T-cell (primary cell): ENCODE measurements at regions not wholly inside any gene's neighbourhood (a gene's known extent, or its start where the extent isn't known, plus 50 kb on each side); places are given as distances from the start of the nearest gene placed in this dataset.

Source experiments
- ATAC-seq, 4 experiments: fragments of 200-7000 bp in 3 of 4; fragments of 150-1000 bp in 1 of 4; cut with Tn5 transposase; replicated peaks in 1 of 4; 1 replicate in 3 of 4; 2 replicates in 1 of 4; pipeline ENCODE4 v1.10.0; 2021; ENCODE audit warnings: moderate library complexity in 3 of 4, mild to moderate bottlenecking in 2 of 4, moderate number of reproducible peaks in 1 of 4
- CTCF ChIA-PET, 2 donors: fragments of 300-600 bp; sonication (Branson Sonifier 250); formaldehyde crosslinking; loops; one replicate each; lab custom pipeline; 2022; ENCODE audit warnings: antibody characterized with exemption in 2 of 2; lab: Charles Lee
- POLR2A ChIA-PET, 2 donors: fragments of 300-600 bp; sonication (Branson Sonifier 250); formaldehyde crosslinking; loops; one replicate each; lab custom pipeline; 2022; ENCODE audit warnings: antibody characterized with exemption in 2 of 2; lab: Charles Lee
- DNase-seq, 35 experiments: peaks; one replicate each; pipeline versions ENCODE4 v3.0.0 to v3.0.0-alpha.2; 2013 to 2023
- H3K27ac ChIP-seq: one replicate; pipeline ENCODE4 v1.5.1; 2013; ENCODE audit warnings: low read length
- H3K27me3 ChIP-seq, 2 experiments: replicated peaks in 1 of 2; 1 replicate in 1 of 2; 2 replicates in 1 of 2; pipeline versions ENCODE4 v1.6.1 to v1.7.0; 2013; ENCODE audit warnings: low read length in 1 of 2, mixed read lengths in 1 of 2; ENCODE audit not compliant: control insufficient read depth in 2 of 2, insufficient read depth in 2 of 2; ENCODE audit errors: extremely low read depth in 1 of 2
- H3K36me3 ChIP-seq, 2 donors: 1 replicate in 1 of 2; 2 replicates in 1 of 2; pipeline versions ENCODE4 v1.6.1 to v1.7.0; 2013; ENCODE audit warnings: low read length in 1 of 2; ENCODE audit not compliant: control insufficient read depth in 2 of 2, insufficient read depth in 1 of 2; ENCODE audit errors: extremely low read depth in 1 of 2
- H3K4me1 ChIP-seq, 2 experiments: 1 replicate in 1 of 2; 2 replicates in 1 of 2; pipeline versions ENCODE4 v1.6.1 to v1.7.0; 2013; ENCODE audit warnings: low read length in 2 of 2, mixed read lengths in 1 of 2; ENCODE audit not compliant: insufficient read depth in 2 of 2, control insufficient read depth in 1 of 2; ENCODE audit errors: extremely low read depth in 1 of 2
- H3K4me3 ChIP-seq, 2 donors: 1 replicate in 1 of 2; 2 replicates in 1 of 2; pipeline versions ENCODE4 v1.5.1 to v1.7.0; 2013; ENCODE audit warnings: mild to moderate bottlenecking in 2 of 2, low read length in 1 of 2, moderate library complexity in 1 of 2; ENCODE audit not compliant: control insufficient read depth in 1 of 2; ENCODE audit errors: extremely low read depth in 1 of 2
- H3K9me3 ChIP-seq: 2 replicates; pipeline ENCODE4 v1.7.0; 2013
- H3K27ac Mint-ChIP-seq, 2 donors: one replicate each; pipeline ENCODE4 v1.8.0; 2020 to 2021; ENCODE audit warnings: mild to moderate bottlenecking in 2 of 2, mixed read lengths in 2 of 2
- H3K27me3 Mint-ChIP-seq, 2 donors: one replicate each; pipeline ENCODE4 v1.8.0; 2021 to 2022; ENCODE audit warnings: mixed read lengths in 2 of 2
- H3K36me3 Mint-ChIP-seq: one replicate; pipeline ENCODE4 v1.8.0; 2021; ENCODE audit warnings: mixed read lengths
- H3K4me1 Mint-ChIP-seq, 3 donors: one replicate each; pipeline ENCODE4 v1.8.0; 2020 to 2022; ENCODE audit warnings: mixed read lengths in 3 of 3, mild to moderate bottlenecking in 1 of 3
- H3K4me3 Mint-ChIP-seq, 3 donors: one replicate each; pipeline ENCODE4 v1.8.0; 2020 to 2022; ENCODE audit warnings: mild to moderate bottlenecking in 3 of 3, mixed read lengths in 3 of 3, moderate library complexity in 3 of 3
- H3K9me3 Mint-ChIP-seq, 3 donors: one replicate each; pipeline ENCODE4 v1.8.0; 2020 to 2022; ENCODE audit warnings: mixed read lengths in 3 of 3
- WGBS: methylation state at CpG from one replicate; pipeline ENCODE4 v1.1.5; 2013; ENCODE audit warnings: missing lambda C conversion rate; ENCODE audit not compliant: insufficient coverage; 5-methylcytosine and 5-hydroxymethylcytosine counted together

DNA sequence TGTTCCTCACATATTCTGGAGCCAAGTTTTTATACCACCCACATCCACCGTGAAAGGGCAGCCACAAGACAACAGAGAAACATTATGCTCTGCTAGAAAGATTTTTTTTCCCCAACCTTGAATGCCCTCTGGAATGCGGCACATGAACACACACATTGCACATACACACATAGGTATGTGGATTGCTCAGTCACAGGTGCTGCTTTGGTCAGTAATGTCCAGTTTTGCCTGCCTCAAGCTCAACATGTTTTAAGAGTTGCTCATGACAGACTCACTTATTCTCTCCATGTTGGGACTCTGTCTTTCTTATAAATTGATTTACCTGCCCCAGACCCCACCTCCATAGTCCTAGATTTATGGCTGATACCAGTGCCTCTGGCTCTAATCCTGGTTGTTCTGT is 138.0 kb upstream of the ASTN2 start:
- H3K4me3 Mint-ChIP-seq = no peak overlapping the region
- DNase-seq = no peak
- POLR2A ChIA-PET = no interaction called here
- H3K9me3 ChIP-seq = no peaks in the 10 kb centered on the region
- peaks cover 0 to under 1% (median 0%) of the 10 kb centered on the region in 3 donors for H3K4me1 Mint-ChIP-seq
- H3K27ac ChIP-seq = no peak overlapping the region
- CTCF ChIA-PET = no interaction called here
- H3K27me3 ChIP-seq = no peaks in the 10 kb centered on the region
- ATAC-seq = no peak
- H3K36me3 ChIP-seq = no peaks in the 10 kb centered on the region
- no peaks in the 10 kb centered on the region for H3K27me3 Mint-ChIP-seq
- WGBS = 100% methylated on average over 1 of the region's 2 CpGs
- no peaks in the 10 kb centered on the region for H3K36me3 Mint-ChIP-seq
- H3K9me3 Mint-ChIP-seq = peaks cover 0 to 3% (median 0%) of the 10 kb centered on the region in 3 donors
- no peak overlapping the region for H3K4me3 ChIP-seq
- H3K4me1 ChIP-seq = no peaks in the 10 kb centered on the region
- H3K27ac Mint-ChIP-seq = no peak overlapping the region

DNA sequence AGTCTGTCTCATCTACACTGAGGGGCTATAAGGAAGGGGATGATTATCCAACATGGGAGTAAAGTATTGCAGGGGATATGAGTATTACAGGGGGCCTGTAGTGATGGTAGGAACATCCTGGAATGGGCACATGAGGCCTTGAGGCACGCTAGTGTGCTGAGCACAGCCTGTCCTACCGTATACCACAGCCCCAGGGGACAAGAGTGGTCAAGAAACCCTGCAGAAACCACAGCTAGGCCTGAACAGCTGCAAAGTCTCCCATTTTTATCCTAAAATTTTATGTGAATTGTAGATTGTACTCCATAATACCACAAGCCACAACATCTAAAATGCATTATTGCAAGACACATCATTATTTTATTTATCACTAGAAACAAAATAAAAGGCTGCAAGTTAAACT is 136.3 kb upstream of the ASTN2 start:
- Histone ChIP-seq H3K4me3 (no peak overlapping the region), H3K27ac (no peak overlapping the region), H3K4me1 (peaks cover 0 to 4% of the 10 kb centered on the region in 2 experiments), H3K9me3 (no peaks in the 10 kb centered on the region), H3K36me3 (no peaks in the 10 kb centered on the region), H3K27me3 (no peaks in the 10 kb centered on the region)
- Mint-ChIP-seq H3K27ac (no peak overlapping the region), H3K27me3 (no peaks in the 10 kb centered on the region), H3K36me3 (no peaks in the 10 kb centered on the region), H3K4me3 (no peak overlapping the region), H3K9me3 (peaks cover 0 to 5% (median 3%) of the 10 kb centered on the region in 3 donors), H3K4me1 (peaks cover 0 to 11% (median 6%) of the 10 kb centered on the region in 3 donors)
- POLR2A ChIA-PET = no interaction called here
- CTCF ChIA-PET = interaction anchor here in 1 of 2 donors (0.6 kb wide), 1 partner anchor 605 kb away, joined by 3 read pairs; no protein-coding TSS in a partner anchor
- ATAC-seq (no peak), DNase-seq (no peak)
- WGBS = no CpG with 5 or more reads among the region's 2 CpGs

DNA sequence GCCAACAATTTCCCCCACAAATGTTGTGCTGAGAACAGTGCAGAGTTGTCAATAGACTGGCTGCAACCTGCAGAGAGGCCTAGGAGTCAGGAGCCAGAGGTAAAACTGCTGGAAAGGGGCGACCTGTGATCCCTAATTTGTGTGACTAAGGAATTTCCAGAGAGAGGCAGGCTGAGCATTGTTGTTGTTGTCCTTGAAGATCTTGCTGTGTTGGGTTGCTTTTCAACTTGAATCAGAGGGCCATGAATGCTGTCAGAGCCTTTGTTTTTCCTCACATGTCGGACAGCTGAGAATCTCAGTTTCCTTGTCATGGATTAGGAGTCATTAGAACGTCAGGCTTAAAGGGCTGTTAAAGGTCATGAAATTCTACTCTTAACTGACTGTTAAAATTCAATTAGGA is 134.6 kb upstream of the ASTN2 start:
- Mint-ChIP-seq H3K4me3 (no peak overlapping the region), H3K27ac (no peak overlapping the region), H3K27me3 (no peaks in the 10 kb centered on the region), H3K4me1 (peaks cover 0 to 11% (median 7%) of the 10 kb centered on the region in 3 donors), H3K36me3 (no peaks in the 10 kb centered on the region), H3K9me3 (peaks cover 0 to 5% (median 3%) of the 10 kb centered on the region in 3 donors)
- 38% methylated on average over 2 of the region's 3 CpGs for WGBS
- Histone ChIP-seq H3K36me3 (no peaks in the 10 kb centered on the region), H3K4me1 (peaks cover 0 to 4% of the 10 kb centered on the region in 2 experiments), H3K9me3 (no peaks in the 10 kb centered on the region), H3K4me3 (no peak overlapping the region), H3K27ac (no peak overlapping the region), H3K27me3 (no peaks in the 10 kb centered on the region)
- ATAC-seq (no peak), DNase-seq (no peak)
- ChIA-PET CTCF (no interaction called here), POLR2A (no interaction called here)

DNA sequence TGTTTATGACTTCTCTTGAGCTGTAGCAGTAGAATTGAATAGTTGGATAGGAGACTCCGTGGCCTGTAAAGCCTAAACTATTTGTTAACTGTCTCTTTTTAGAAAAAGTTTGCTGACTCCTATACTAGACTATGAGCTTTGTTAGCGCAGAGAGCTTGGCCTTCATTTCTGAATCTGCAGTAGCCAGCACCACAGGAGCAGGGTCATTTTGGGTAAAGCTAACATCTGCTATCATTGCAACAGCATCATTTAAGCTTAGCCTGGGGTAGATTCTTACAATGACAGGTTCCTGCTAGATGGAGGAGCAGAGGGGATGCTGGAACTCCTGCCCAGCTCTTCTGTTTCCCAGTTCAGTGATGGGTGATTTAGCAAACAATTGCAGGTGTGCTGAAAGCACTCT is 133.7 kb upstream of the ASTN2 start:
- Mint-ChIP-seq H3K36me3 (no peaks in the 10 kb centered on the region), H3K27ac (no peak overlapping the region), H3K9me3 (peaks cover 0 to 6% (median 3%) of the 10 kb centered on the region in 3 donors), H3K27me3 (no peaks in the 10 kb centered on the region), H3K4me1 (peaks cover 0 to 11% (median 7%) of the 10 kb centered on the region in 3 donors), H3K4me3 (no peak overlapping the region)
- Histone ChIP-seq H3K36me3 (no peaks in the 10 kb centered on the region), H3K4me1 (peaks cover 0 to 4% of the 10 kb centered on the region in 2 experiments), H3K9me3 (no peaks in the 10 kb centered on the region), H3K4me3 (no peak overlapping the region), H3K27ac (no peak overlapping the region), H3K27me3 (no peaks in the 10 kb centered on the region)
- ATAC-seq = no peak
- ChIA-PET CTCF (no interaction called here), POLR2A (no interaction called here)
- WGBS = 100% methylated on average over 1 of the region's 2 CpGs
- DNase-seq = no peak

DNA sequence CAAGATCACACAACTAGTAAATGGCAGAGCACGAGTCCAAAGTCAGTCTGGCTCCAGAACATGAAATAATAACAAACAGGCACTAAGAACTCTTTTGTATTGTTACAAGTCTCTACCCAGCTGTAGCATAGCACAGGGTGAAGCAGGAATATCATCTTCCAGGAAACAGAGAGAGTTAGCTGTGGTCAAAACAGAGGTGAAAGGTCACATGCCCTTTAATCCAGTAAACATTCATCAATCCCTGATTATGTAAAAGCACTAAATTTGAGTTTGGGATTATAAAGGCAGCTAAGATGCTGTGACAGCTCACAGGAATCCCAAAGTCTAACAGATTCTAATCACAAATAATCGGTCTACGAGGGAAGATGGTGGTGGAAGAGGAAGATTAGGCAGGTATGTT is 133.0 kb upstream of the ASTN2 start:
- Mint-ChIP-seq H3K9me3 (peaks cover 0 to 9% (median 3%) of the 10 kb centered on the region in 3 donors), H3K4me1 (peaks cover 0 to 11% (median 7%) of the 10 kb centered on the region in 3 donors), H3K36me3 (no peaks in the 10 kb centered on the region), H3K27me3 (no peaks in the 10 kb centered on the region), H3K4me3 (peak overlapping the region in 1 of 3 donors; percentile 54), H3K27ac (no peak overlapping the region)
- ATAC-seq (no peak), DNase-seq (no peak)
- H3K4me1 ChIP-seq = peaks cover 0 to 4% of the 10 kb centered on the region in 2 experiments
- no peaks in the 10 kb centered on the region for H3K27me3 ChIP-seq
- POLR2A ChIA-PET = no interaction called here
- no peaks in the 10 kb centered on the region for H3K9me3 ChIP-seq
- H3K36me3 ChIP-seq = no peaks in the 10 kb centered on the region
- WGBS = no CpG with 5 or more reads among the region's 3 CpGs
- CTCF ChIA-PET = no interaction called here
- no peak overlapping the region for H3K4me3 ChIP-seq
- no peak overlapping the region for H3K27ac ChIP-seq

DNA sequence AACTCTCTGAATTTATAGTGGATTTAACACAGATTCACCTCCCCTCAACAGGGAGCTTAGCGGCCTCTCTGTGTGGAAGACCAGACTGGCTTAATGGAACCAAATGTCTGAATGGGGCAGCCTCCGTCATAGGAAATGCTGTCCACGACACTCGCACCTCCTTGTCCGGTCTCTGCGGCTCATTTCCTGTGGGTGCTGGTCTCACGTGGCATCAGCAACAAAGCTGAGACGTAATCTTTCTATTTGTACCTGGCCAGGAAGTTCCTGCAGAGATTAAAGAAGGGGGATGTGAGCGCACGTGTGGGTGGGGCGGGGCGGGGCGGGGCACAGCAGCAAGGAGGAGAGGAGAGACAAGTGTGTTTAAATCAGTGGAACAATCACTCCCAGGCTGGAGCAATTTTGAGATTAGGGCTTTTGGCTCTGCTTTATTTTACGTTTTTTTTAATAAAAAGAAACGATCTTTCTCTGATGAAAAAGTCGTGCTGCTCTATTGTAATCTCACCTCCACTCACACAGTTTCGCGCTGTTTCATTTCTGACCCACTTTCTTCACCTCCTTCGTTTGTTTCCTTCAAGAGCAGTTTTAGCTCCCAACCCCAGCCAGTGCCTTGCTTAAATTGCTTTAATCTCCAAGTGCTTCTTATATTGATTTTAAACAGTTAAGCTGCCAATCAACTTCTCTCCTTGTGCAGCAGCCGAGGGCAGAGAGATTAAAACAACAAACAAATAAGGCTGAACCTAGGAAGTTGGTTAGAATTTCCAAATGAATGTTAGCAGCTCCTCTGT is 132.2 kb upstream of the ASTN2 start:
- no peak overlapping the region for H3K27ac ChIP-seq
- Mint-ChIP-seq H3K27ac (no peak overlapping the region), H3K9me3 (peaks cover 0 to 15% (median 3%) of the 10 kb centered on the region in 3 donors), H3K27me3 (no peaks in the 10 kb centered on the region), H3K4me3 (peak overlapping the region in 1 of 3 donors; percentile 54), H3K36me3 (no peaks in the 10 kb centered on the region), H3K4me1 (peaks cover 0 to 11% (median 7%) of the 10 kb centered on the region in 3 donors)
- no peaks in the 10 kb centered on the region for H3K9me3 ChIP-seq
- H3K4me1 ChIP-seq = peaks cover 0 to 4% of the 10 kb centered on the region in 2 experiments
- H3K27me3 ChIP-seq = no peaks in the 10 kb centered on the region
- ATAC-seq (peak in 1 of 4 experiments; percentile 68), DNase-seq (peak in 11 of 35 experiments; percentile 0 to 27 (median 3))
- ChIA-PET CTCF (no interaction called here), POLR2A (no interaction called here)
- H3K36me3 ChIP-seq = no peaks in the 10 kb centered on the region
- WGBS = 31% methylated on average over 11 of the region's 20 CpGs
- no peak overlapping the region for H3K4me3 ChIP-seq
